Astrocyte of the spinal cord (primary cell): ENCODE measurements at regions not wholly inside any gene's neighbourhood (a gene's known extent, or its start where the extent isn't known, plus 50 kb on each side); places are given as distances from the start of the nearest gene placed in this dataset.

ENCODE experiments used
- DNase-seq: peaks from one replicate; pipeline ENCODE4 v3.0.0; 2011; ENCODE audit warnings: low read depth, low spot score
- H3K4me3 ChIP-seq: 2 replicates; pipeline ENCODE4 v1.5.1; 2011; ENCODE audit warnings: low read depth, mild to moderate bottlenecking, low read length, moderate library complexity
- CTCF ChIP-seq: IDR thresholded peaks from 2 replicates; pipeline ENCODE4 v1.5.1; 2012; ENCODE audit warnings: low read depth, mild to moderate bottlenecking, low read length, inconsistent platforms
- in situ Hi-C: cut with HindIII; loops from 2 replicates; pipeline ENCODE4 v1.10.0; 2017; ENCODE audit warnings: low sequenced_read_pairs

DNA sequence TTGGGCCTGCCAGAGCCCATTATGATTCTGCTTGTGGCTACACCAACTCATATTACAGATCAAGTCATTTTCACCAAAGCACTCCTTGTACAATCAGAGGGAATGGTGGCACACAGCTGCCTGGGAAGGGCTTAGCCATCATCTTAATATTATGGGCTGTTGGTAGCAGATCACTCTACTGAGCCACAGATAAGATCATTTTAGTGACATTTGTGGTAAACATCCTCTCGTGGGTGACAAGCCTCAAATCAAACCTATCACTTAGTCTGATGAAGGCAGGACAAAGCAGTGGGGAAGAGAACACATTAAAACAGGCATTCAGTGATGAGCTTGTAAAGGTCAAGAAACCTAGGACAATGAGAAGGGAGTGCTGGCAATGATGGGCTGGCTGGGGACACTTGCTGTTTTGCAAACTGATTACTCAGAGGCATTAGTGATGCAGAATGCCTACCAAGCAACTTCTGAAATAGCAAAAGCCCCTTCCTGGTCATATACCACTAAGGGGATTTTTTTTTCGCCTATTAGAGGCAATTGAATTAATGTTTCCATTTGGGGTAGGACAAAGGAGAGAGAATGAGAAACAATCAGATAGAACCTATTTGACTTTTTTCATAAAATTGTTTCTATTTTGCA, 137.5 kb upstream of the WDR11 start:
- TF ChIP-seq CTCF: no peak
- no peak overlapping the region for H3K4me3 ChIP-seq
- in situ Hi-C loops: no loop called here
- DNase-seq: no peak

GRCh38 chr10:120715171-120715570, 136.0 kb upstream of the WDR11 start:
- in situ Hi-C loops: no loop called here
- TF ChIP-seq CTCF: no peak
- no peak overlapping the region for H3K4me3 ChIP-seq
- DNase-seq: no peak

DNA sequence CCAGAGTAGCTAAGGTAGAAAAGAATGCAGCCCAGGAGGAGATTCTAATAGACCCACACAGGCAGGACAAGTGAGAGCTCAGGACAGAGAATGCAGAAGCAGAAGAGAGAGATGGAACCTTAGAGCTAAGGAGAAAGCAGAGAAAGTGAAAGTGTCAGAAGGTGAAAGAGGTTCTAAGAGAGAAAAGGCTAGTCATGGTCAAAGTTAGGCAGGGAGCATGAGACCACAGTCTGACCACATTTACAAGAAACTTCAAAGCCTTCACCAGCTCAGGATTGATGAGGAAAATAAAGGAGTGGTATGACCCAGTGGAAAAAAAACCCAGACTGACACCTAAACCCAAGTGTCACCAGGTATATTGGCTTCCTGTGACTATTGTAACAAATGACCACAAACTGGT, 131.8 kb upstream of the WDR11 start:
- H3K4me3 ChIP-seq: no peak overlapping the region
- in situ Hi-C loops: no loop called here
- no peak for TF ChIP-seq CTCF
- no peak for DNase-seq

DNA sequence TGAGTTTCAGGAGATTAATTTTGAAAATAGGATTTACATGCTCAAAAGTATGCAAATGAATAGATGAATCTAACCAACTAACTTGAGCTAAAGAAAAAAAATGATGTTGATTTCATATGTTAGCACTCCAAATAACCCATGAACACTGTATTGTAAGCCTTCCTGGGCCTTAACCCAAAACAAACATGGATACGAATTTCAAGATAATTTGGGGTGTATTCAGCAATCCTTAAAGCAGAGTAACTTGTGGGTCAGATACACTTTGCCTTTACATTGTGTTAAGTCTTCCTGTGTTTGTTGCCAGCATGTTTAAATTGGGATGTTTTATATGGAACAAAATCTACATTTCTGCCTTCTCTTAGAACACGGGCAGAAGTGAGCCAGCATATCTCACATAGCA, 124.2 kb upstream of the WDR11 start:
- peak; percentile 29 for DNase-seq
- TF ChIP-seq CTCF: no peak
- no peak overlapping the region for H3K4me3 ChIP-seq
- in situ Hi-C loops: no loop called here

DNA sequence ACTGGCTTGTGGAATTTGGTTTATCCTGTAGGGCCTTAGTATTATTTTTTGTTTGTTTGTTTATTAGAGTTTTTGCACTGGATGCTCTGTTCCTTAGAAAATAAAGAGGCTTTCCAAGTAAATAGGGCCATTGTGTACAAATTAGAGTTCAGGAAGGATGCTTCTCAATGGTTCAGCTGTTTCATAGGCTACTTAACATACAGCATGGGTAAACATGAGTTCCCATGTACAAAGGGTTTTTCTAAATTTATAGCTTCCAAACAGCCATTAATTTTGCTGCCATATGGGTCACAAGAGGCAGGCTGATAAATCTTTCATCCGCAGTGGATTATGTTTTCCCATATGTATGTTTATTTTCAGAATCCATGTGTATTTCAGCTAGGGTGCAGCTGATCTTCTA, 121.6 kb upstream of the WDR11 start:
- in situ Hi-C loops: no loop called here
- H3K4me3 ChIP-seq: no peak overlapping the region
- DNase-seq: no peak
- TF ChIP-seq CTCF: no peak

DNA sequence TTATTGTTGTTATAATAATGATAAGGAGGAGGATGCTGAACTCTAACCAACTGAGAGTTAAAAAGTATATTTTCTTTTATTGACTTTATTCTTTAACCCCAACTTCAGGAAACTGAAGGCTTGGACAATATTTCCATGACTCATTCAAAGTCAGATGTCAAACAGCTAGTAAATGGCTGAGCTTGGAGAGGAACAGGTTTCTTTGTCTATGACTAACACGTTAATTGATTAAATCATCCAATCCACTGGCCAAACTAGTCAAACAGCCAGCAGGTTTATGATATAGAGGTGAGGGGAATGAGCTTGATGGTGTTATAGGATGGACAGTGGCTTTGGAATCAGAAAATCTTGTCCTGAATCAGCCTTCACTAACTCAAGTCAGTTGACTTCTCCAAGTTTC, 119.1 kb upstream of the WDR11 start:
- no peak overlapping the region for H3K4me3 ChIP-seq
- in situ Hi-C loops: no loop called here
- TF ChIP-seq CTCF: no peak
- DNase-seq: peak; percentile 40
